Forelimb muscle (tissue), 1 donor: ENCODE measurements at regions not wholly inside any gene's neighbourhood (a gene's known extent, or its start where the extent isn't known, plus 50 kb on each side); places are given as distances from the start of the nearest gene placed in this dataset.

Experiments
- DNase-seq: peaks from one replicate; pipeline ENCODE4 v3.0.0-alpha.2; 2013; ENCODE audit warnings: low read depth

DNA sequence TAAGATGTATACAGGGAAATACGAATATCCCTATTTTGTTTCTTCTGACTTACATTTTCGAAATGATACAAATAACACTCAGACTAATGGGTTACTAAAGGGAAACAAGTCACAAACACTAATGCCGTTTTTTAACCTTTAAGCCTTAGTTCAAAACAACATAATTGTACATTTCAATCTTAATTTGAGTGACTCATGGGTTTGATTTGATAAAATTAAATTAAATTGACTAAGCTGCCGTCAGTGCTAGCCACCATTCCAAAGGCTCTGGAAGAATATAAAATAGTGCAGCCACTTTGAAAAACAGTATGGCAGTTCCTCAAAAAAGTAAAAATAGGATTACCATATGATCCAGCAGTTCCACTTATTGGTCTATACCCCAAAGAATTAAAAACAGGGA, 133.8 kb upstream of the NT5C1B start:
- DNase-seq: no peak

DNA sequence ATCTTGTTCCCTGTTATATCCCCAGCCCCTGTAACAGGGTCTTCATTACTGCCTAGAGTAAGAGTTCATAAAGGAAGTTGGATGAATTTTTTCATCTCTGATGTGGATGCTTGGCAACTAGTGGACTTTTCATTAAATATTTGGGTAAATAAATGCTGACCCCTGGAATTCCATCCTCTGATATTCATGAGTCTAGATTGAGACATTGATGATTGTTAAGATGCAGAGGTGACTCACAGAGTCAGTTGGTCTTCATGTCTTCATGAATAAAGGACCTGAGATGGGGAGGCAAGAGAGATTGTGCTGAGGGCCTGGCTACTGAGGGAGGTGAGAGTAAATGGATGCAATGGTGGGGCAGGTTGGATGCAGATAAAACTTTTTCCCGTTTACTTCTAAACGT, 132.7 kb upstream of the NT5C1B start:
- no peak for DNase-seq

DNA sequence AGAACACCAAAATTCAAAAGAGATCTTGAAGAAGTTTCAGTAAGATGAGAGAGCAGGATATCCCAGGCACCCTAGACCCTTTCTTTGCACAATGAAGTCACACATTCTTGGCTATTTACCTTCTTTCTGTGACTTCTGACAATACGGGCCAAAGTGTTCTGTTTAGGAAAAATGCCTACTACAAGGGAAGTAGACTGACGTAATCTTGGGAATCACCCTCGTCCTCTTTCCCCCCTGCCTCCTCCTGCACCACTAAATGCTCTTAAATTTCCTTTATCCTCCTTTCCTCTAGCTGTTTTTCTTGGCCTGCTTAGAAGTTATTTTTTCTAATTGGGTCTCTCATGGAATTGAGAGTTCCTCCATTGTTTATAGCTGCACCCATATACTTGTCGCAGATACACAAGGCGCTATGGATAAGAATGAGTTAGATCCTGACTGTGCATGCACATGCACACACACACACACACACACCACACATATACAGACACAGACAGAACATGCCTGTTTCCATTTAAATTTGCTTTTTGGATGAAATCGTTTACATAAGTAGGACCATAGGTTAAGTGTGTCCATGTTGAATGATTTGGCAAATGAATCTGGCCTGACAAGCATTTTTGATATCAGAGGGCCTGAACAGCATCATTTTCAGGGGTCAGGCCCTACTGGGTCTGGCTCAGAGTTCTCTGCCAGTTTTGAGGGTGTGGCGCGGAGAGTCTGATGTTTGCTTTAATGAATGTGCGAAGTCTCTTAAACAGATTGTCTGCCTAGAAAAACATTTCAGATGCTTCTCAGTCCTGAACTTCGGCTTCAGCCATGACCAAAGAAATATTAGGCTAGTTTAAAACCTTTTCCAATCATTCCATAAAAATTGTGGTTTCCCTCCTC, 131.9 kb upstream of the NT5C1B start:
- DNase-seq: no peak

DNA sequence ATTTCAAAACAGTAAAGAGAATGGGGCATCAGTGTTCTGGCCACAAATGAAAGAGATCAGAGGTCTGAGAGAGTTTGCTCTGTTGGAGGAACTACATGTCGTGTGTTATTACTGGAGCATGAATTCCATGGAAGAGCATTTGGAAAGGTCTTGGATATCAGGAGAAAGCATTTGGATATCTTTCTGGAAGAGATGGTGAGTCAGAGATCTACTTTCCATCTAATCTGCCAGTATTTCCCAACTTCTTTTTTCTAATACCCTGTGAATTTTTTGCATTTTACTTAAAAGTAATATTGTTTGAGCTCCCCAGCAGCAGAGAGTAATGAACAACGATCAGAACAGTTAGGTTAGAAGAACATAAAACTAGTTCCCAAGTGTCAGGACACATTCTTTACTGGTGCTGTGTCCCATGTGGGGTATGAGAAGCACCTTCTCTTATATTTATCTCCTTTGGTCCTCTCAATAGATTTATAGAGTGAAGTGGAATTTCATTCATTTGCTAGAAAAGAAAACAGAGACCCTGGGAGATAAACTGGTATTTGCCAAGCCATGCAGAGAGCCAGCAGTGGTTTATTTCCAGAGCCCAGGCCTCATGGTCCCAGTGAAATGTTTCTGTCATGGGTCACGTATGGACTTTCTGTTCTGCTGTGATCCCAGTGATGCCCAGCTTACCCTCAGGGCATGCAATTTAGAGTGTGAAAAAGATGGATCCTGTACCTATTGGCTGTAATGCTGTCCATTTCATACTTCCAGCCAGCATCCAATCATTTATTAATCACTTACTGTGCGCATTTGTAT, 130.8 kb upstream of the NT5C1B start:
- DNase-seq: no peak

DNA sequence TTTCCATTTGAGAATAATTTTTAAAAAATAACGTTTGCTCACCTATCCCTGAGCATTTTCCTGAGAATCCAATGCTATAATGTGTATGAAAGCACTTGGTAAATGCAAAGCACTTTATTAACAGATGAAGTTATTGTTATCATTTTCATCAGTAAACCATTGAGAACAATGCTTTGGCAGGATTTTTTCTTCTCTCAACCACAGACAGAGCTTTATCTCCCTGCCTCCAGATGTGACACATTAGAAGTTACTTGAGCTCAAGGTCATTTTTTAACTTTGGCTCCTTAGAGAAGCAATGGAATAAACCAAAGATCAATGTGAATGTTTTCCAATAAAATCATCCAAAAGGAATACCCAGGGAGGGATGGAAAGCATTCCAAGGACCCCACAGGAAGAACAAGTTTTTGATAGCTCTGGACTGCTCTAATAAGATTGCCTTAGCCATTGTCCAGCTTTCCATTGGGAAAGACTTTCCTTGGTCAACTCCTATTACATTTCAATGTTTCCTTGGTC, 118.9 kb upstream of the NT5C1B start:
- DNase-seq: no peak

DNA sequence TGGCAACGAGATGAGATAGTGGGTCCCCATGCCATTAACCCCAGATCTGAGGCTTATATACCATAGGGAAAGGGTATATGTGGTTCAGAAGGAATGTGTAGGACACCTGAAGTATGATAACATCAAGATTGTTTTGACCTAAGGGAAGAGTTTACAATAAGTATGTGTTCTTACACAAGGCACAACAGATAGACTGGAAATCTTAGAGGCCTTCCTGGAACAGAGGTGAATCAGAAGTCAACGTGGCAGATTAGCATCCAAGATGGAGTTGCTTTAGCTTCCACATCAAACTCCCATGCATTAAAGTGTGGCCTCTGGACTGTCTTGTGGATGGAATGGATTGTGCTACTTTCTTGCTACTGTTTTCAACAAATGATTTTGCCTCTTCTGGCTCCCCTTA, 116.6 kb upstream of the NT5C1B start:
- no peak for DNase-seq

DNA sequence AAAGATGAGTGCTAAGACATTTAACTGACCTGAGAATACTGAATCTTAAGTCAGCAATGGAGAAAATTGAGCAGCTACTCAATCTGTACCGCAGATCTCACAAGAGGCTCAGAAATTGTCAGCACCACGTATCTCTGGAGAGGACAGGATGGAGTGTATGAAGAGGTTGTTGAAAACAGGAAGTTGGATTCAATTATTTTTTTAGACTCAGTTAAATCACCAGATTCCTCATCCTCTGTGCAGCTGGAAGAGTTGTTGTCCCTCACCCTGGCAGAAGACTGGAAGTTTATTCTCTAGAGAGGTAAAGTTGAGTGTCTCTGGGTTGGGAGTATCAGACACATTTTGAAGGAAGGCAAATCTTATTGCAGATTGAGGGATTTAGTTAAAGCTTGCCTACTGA, 114.9 kb upstream of the NT5C1B start:
- DNase-seq: no peak

DNA sequence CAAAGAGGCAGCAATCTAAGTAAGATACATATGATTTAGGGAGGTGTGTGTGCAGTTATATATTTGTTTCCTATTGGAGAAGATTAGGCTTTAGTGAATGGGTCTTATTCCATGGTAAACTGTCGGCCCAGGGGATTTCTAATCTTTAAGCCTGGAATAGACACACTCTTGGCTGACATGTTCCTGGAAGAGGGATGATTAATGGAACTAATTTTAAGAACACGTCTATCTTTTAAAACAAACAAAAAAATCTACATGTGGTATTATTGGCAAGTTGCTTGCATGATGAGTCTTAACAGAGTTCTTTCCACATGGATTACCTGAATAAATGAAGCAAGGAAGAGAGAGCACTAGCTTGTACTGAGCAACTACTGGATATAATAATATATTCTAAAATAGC, 114.2 kb upstream of the NT5C1B start:
- DNase-seq: no peak

DNA sequence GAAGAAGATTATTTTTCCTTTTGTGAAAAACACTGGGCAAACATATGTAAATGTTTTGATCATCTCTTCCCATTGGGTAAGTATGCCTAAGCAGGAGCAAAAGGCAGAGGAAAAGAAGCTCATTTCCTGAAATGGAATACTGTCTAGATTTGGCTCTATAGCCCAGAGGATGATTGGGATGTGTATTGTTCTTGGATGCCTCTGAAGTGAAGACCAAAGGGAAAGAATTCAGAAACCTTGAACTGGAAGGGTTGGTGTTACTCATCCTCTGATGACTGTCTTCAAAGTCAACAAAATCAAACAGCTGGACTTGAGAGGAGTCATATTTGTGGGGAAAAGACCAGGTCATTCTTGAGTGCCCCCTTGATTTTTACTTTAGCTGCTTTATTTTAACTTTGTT, 112.6 kb upstream of the NT5C1B start:
- DNase-seq: no peak

DNA sequence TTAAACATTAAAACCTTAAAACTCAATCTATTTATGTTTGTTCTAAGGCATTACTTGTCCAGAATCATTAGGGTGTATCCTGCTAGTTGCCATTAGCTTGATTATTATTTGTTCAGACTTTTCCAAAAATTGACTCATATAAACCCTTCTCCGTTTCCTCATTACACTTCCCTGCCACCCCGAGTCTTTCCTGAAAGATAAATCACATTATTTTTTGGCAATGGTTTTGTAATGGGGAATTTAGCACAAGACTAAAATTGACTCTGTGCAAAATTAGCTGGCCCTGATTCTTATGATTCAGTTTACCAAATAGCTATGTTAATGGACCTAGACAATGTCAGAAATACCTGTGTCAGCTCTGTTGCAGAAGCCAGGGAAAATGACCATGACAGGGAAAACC, 112.2 kb upstream of the NT5C1B start:
- DNase-seq: no peak

DNA sequence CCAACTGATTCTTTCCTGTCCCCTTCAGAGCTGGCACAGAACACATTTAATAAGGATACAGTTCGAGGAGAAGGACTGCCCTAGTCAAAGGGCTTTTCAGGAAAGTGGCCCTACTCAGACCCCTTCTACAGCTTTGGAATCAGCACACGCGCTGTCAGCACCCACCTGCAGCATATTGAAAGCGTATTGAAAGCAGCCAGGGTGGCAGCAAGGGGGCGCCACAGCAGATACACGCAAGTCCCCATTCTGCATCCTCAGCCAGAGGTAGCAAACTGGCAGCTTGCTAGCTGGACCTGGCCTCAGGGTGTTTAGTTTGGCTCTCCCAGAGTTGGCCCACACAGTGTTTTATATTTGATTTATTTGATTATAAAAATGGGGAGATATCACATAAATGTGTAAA, 101.0 kb upstream of the NT5C1B start:
- no peak for DNase-seq

DNA sequence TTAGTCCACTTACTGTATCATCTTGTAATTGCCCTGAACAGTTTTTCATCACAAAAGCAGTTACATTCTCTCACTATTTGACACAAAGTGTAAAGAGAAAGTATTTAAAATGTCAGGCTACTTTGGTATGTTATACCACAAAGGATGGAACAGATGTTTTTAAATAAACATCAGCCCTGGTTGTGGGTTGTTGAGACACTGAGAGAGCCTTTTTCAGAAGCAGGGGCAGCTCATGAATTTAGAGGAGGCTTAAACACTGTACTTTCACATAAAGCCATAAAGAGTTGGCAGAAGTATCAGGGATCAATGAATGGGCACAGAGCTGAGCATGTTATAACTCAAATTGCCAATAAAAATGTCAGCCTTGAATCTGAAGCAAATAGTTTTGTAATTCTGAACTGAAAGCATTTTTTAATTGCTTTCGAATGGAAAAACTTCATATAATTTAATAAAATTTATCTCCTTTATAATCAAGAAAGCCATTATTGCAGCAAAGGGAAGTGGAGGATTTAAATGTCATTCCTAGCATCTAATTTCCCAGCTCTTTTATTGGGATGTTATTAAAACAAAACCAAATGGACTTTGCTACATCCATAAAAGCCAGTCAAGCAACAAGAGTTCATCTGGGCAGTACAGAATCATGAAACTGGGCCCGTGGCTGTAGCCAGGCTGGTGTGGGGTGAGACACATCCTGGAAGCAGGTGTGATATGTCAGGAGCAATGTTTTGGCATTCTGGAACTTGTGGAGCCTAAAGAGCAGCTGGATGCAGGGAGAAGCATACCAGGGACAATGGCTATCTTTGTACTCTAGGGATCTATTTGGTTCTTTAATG, 95.1 kb upstream of the NT5C1B start:
- no peak for DNase-seq

DNA sequence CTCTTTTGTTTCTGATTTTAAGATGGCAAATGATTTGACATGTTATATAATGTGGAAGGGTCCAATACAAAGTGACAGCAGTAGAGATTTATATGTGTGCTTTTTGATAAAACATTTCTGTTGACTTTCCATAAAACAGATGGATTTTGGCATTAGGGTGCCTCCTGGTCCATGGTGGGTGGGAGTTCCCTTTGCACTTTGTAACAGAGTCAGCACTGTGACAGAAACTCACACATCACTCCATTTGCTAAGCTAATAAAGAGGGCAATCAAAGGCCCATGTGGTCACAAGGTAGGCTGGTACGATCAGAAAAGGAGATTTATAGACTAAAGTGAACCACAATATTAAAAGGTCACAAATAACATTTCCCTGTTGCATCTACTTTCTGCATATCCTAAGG, 93.3 kb upstream of the NT5C1B start:
- DNase-seq: no peak

DNA sequence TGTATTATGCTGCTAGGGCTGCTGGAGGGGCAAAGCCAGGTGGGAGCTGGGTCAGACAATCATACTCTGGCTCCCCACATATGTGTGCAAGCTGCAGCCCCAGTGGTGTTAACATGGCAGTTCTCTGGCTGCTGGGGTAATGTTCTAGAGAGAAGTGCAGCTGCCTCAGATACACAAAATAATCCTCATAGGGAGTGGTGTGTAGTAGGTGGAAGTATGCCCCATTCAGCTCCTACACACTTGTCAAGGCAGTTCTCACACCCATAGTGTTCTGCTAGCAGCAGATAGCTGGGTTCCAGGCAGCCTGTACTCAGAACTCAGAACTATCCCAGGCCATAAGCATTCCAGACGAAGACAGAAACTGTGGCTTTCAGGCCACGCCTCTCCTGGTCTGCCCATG, 87.9 kb upstream of the NT5C1B start:
- no peak for DNase-seq

DNA sequence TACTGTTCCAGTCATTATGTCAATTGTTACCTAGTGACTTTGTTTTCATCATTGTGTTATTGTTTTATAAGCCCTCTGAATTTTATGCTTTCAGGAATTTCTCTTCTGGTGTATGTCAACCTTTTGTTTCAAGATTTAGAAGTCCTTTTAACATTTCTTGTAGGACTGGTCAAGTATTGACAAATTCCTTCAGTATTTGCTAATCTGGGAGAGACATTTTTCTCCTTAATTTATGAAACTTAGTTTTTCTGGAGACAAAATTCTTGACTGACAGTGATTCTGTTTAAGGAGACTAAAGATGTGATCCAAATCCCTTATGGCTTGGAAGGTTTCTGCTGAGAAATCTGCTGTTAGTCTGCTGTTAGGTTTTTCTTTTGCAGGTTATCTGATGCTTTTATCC, 84.9 kb upstream of the NT5C1B start:
- DNase-seq: no peak

DNA sequence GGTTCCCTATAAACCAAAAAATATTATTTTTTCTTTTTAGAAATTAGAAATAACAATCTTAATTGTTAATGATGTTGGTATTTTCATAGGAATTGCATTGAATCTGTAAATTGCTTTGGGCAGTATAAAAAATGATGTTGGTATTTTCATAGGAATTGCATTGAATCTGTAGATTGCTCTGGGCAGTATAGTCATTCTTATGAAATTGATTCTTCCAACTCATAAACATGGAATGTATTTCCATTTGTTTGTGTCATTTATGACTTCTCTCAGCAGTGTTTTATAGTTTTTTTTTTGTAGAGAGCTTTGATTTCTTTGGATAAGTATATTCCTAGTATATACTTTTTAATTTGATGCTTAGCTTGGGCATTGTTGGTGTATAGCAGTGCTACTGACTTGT, 82.0 kb upstream of the NT5C1B start:
- DNase-seq: no peak

DNA sequence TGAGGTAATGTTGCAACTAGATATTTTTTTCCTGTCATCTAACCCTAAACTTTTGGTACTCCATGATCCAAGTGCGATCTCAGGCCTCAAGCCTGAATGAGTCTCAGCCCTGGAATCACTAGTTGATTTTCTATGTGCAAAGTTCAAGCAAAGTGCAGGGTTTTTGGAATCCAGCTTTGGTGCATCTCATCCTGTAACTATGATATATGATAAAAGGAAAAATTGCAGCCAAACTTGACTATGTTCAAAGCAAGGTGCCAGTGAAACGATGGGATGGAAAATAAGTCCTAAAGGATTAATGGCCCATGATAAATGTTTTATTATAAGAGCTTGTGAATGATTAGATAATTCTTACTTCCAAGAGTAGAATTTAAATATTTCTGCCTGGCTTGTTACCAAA, 78.9 kb upstream of the NT5C1B start:
- no peak for DNase-seq

DNA sequence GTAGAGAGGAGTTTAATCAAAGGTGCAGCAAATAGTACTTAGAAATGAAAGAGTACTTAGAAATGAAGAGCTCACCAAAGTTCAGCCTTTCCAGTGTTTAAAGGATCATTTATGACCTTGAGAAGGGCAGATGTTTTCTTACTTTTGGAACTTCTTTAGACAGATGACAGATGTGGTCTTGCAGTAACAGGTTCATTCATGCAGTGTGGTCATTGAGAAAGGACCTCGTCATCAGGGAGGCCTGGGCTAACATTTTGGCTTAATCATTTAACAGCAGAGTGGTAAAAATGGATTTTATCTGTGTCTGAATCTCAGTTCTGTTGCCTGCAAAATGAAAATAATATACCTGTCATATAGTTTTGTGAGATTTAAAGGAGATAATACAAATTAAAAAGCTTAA, 75.1 kb upstream of the NT5C1B start:
- no peak for DNase-seq

DNA sequence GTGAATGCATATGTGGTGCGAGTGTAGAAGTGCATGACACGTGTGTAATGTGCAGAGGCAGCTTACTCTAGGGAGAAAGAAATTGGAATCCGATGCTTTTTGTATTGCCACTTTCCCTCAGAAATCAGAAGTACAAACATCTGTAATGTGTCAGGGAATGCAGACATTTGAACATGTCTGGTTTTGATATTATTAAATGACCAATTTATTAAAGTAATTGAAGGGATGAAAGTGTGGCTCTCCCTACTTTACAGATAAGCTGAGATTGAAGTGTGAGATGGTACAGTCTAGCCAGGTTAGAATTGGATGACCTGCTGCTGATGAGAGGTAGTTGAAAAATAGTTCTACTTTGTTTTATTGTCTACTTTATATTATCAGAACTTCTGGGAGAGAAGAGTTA, 74.5 kb upstream of the NT5C1B start:
- DNase-seq: no peak

DNA sequence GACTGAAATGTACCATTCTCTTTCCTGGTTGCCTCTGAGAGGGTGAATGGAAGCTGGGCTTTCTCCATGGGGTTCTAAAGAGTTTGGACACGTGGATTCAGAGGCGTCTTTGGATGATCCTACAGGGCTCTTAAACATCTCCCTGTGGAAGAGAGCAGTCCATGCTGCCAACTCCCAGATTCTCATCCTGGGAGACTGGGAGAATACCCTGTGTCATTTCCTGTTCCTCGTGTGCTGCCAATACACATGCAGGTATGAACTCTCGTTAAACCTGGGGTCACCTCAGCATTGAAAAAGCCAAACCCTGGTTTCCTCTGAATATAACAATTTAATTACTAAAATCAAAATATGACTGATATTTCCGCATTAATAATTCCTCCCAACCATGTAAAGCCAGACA, 73.3 kb upstream of the NT5C1B start:
- DNase-seq: no peak

DNA sequence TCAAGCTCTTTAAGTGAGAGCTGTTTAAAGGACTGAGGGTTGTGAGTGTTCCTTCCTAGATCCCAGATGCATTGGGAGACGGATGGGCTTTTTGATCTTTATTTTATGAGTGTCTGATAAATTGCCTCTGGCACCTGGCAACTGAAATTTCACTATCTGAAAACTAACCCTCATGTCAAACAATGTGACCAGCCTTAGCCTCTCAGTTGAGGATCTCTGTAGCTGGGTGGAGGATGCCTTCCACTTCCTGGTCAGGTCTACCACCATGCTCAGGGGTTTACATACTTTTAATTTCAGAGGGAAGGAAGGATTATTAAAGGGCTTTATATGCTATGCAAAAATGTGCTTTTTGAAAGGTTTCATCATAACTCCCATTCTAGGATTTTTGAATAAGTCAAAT, 70.5 kb upstream of the NT5C1B start:
- DNase-seq: no peak

DNA sequence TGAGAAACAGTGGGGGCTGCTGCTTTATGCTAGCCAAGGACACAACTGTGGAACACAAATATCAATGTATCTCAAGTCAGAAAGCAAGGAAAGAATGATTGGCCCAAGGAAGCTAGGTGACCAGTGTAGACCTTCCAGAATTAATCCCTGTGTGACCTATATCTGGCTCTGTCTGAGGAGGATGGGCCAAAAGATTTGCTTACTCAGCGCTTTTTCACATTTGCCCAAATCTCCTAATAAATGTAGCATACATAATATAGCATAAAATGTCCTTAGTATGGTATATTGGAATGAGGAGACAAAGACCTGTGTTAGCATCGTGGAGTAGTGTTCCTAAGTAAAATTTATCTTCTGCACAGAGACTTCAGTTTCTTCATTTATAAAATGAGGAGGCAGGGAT, 66.7 kb upstream of the NT5C1B start:
- no peak for DNase-seq
